Psoas muscle (tissue), 7 donors: ENCODE measurements at regions not wholly inside any gene's neighbourhood (a gene's known extent, or its start where the extent isn't known, plus 50 kb on each side); places are given as distances from the start of the nearest gene placed in this dataset.

ENCODE experiments used
- ATAC-seq, 4 donors: fragments of 200-7000 bp; cut with Tn5 transposase; one replicate each; pipeline ENCODE4 v1.9.1; 2020; ENCODE audit warnings: moderate library complexity in 3 of 4, mild to moderate bottlenecking in 2 of 4
- DNase-seq, 2 donors: peaks; one replicate each; pipeline ENCODE4 v3.0.0-alpha.2; 2020
- H3K27ac ChIP-seq: fragments of 200-600 bp; one replicate; pipeline ENCODE4 v1.8.0; 2022
- H3K27me3 ChIP-seq, 3 donors: fragments of 200-600 bp in 1 of 3; one replicate each; pipeline versions ENCODE4 v1.6.1 to v1.8.0; 2013 to 2022; ENCODE audit warnings: low read length in 2 of 3, mild to moderate bottlenecking in 2 of 3, moderate library complexity in 1 of 3; ENCODE audit not compliant: insufficient read depth in 3 of 3
- H3K36me3 ChIP-seq, 2 donors: fragments of 200-600 bp in 1 of 2; one replicate each; pipeline versions ENCODE4 v1.6.1 to v1.8.0; 2013 to 2022; ENCODE audit warnings: low read depth in 1 of 2, mild to moderate bottlenecking in 1 of 2, moderate library complexity in 1 of 2; ENCODE audit not compliant: insufficient read depth in 1 of 2
- H3K4me1 ChIP-seq: fragments of 200-600 bp; one replicate; pipeline ENCODE4 v1.8.0; 2022
- H3K4me3 ChIP-seq: fragments of 200-600 bp; one replicate; pipeline ENCODE4 v1.8.0; 2022; ENCODE audit warnings: mild to moderate bottlenecking
- H3K9me3 ChIP-seq: fragments of 200-600 bp; one replicate; pipeline ENCODE4 v1.8.0; 2022
- CTCF ChIP-seq: fragments of 200-600 bp; IDR thresholded peaks from one replicate; pipeline ENCODE4 v1.8.0; 2022; ENCODE audit warnings: antibody characterized with exemption
- WGBS, 3 donors: extraction: QIAGEN DNeasy Blood & Tissue Kit; methylation state at CpG; one replicate each; pipeline versions ENCODE4 v1.1.6 to v1.1.7; 2013; 5-methylcytosine and 5-hydroxymethylcytosine counted together
- intact Hi-C, 2 donors: fragments of 100-400 bp; cut with DNase I; formaldehyde crosslinking; loops; one replicate each; pipeline versions ENCODE4 v1.11.0 to v1.14.2; 2022
- donor health status: healthy with polysubstance abuse.
- donor health status: DM: no; HTN: no; CAD: no; lungs with moderate emphysema.
- donor health status: Bipolar disorder and iron deficiency.
- donor health status: healthy.
- donor health status: DM: yes; HTN: yes; CAD: no.
- donor health status: DM: no; HTN: no; CAD: no.
- donor health status: DM: yes; HTN: yes; CAD: no.

- ATAC-seq (no peak), DNase-seq (no peak)
- intact Hi-C loops: no loop called here
- H3K4me1 ChIP-seq: no peaks in the 10 kb centered on the region
- no peak overlapping the region for H3K4me3 ChIP-seq
- no peaks in the 10 kb centered on the region for H3K9me3 ChIP-seq
- no peaks in the 10 kb centered on the region for H3K27me3 ChIP-seq
- TF ChIP-seq CTCF: no peak
- H3K36me3 ChIP-seq: no peaks in the 10 kb centered on the region
- H3K27ac ChIP-seq: no peak overlapping the region
These were observed 337.8 kb downstream of the DEPDC1B start for GRCh38 chr5:60362158-60362557.

GRCh38 chr5:60360355-60360754 is 339.6 kb downstream of the DEPDC1B start:
- no peaks in the 10 kb centered on the region for H3K27me3 ChIP-seq
- no peaks in the 10 kb centered on the region for H3K9me3 ChIP-seq
- no peaks in the 10 kb centered on the region for H3K4me1 ChIP-seq
- DNase-seq (no peak), ATAC-seq (no peak)
- 44 to 51% (median 48%) methylated on average over 3 of the region's 3 CpGs for WGBS, 3 donors
- H3K36me3 ChIP-seq: no peaks in the 10 kb centered on the region
- TF ChIP-seq CTCF: no peak
- no peak overlapping the region for H3K4me3 ChIP-seq
- intact Hi-C loops: no loop called here
- H3K27ac ChIP-seq: no peak overlapping the region

GRCh38 chr5:60357302-60357701 is 342.7 kb downstream of the DEPDC1B start:
- Histone ChIP-seq H3K9me3 (no peaks in the 10 kb centered on the region), H3K4me3 (no peak overlapping the region), H3K27ac (no peak overlapping the region), H3K4me1 (no peaks in the 10 kb centered on the region), H3K27me3 (no peaks in the 10 kb centered on the region), H3K36me3 (no peaks in the 10 kb centered on the region)
- DNase-seq (no peak), ATAC-seq (no peak)
- intact Hi-C loops: no loop called here
- TF ChIP-seq CTCF: no peak

- no peak for TF ChIP-seq CTCF
- intact Hi-C loops: no loop called here
- H3K4me1 ChIP-seq: no peaks in the 10 kb centered on the region
These were observed 343.2 kb downstream of the DEPDC1B start for GRCh38 chr5:60356745-60357144.

GRCh38 chr5:60355181-60355580 is 344.8 kb downstream of the DEPDC1B start:
- no peaks in the 10 kb centered on the region for H3K9me3 ChIP-seq
- no peaks in the 10 kb centered on the region for H3K4me1 ChIP-seq
- TF ChIP-seq CTCF: no peak
- no peak overlapping the region for H3K27ac ChIP-seq
- DNase-seq: no peak
- no peaks in the 10 kb centered on the region for H3K27me3 ChIP-seq
- no peak for ATAC-seq
- no peaks in the 10 kb centered on the region for H3K36me3 ChIP-seq
- no peak overlapping the region for H3K4me3 ChIP-seq
- intact Hi-C loops: no loop called here

More at GRCh38 chr5:60356745-60357144, 343.2 kb downstream of the DEPDC1B start:
- DNase-seq (no peak), ATAC-seq (no peak)
- H3K4me3 ChIP-seq: no peak overlapping the region
- H3K36me3 ChIP-seq: no peaks in the 10 kb centered on the region
- 25 to 37% (median 32%) methylated on average over 2 of the region's 2 CpGs for WGBS, 3 donors
- no peaks in the 10 kb centered on the region for H3K9me3 ChIP-seq
- no peaks in the 10 kb centered on the region for H3K27me3 ChIP-seq
- H3K27ac ChIP-seq: no peak overlapping the region
